ENCODE measurements at regions not wholly inside any gene's neighbourhood (a gene's known extent, or its start where the extent isn't known, plus 50 kb on each side); places are given as distances from the start of the nearest gene placed in this dataset.
"Not testable (repeated sequence)": the region's sequence is repeated elsewhere in the genome, so short reads cannot be mapped to it uniquely, and the experiment has no call there.

GRCh38 chr1:115534106-115534505, 107.7 kb upstream of the VANGL1 start:
- no peak for DNase-seq

DNA sequence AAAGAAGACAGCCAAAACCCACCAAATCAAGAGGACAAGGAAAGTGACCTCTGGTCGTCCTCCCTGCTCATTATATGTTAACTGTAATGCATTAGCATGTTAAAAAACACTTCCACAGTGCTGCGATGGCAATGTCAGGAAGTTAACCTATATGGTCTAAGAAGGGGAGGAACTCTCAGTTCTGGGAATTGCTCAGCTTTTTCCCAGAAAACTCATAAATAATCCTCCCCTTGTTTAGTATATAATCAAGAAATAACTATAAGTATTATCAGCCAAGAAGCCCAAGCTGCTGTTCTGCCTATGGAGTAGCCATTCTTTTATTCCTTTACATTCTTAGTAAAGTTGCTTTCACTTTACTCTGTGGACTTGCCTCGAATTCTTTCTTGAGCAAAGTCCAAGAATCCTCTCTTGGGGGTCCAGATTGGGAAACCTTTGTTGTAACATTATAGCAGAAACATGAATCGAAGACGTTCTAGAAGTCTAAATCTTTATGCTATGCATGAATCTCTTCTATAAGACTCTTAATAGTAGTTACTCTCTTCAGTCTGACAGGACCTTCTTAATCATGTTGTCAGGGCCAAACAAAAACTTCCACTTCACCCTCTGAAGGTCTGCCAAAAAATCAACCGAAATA, 110.0 kb upstream of the VANGL1 start:
- DNase-seq: no peak

GRCh38 chr1:115530407-115530806, 111.4 kb upstream of the VANGL1 start:
- no peak for DNase-seq

DNA sequence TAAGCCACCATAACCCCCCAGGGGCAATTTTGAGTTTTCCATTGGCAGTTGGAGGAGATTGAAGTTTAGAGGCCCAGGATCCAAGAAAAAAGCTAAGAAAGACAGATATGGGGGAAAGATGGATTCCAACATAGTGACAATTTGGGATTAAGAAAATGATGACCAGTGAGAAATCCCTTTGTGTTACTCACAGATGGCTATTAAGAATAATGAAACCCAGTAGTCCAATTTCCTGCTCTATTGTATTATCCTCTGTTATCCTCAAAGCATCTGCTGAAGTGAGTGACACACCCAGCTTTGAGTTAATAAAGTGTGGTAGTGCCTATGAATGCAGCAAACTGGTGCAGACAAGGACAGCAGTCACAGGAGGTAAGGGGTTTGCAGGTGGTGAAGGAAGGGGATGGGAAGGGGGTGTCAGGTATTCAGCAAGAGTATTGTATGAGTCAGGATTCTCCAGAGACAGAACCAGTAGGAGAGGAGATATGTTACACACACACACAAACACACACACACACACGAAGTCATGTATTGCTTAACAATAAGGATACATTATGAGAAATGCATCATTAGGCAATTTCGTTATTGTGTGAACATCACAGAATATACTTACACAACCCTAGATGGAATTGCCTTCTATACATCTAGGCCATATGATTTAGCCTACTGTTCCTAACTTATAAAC, 112.4 kb upstream of the VANGL1 start:
- no peak for DNase-seq

- not testable (repeated sequence) for DNase-seq
Observed at GRCh38 chr1:115528336-115528735, 113.4 kb upstream of the VANGL1 start.

- DNase-seq: no peak
Observed at GRCh38 chr1:115527746-115528145, 114.0 kb upstream of the VANGL1 start.

DNA sequence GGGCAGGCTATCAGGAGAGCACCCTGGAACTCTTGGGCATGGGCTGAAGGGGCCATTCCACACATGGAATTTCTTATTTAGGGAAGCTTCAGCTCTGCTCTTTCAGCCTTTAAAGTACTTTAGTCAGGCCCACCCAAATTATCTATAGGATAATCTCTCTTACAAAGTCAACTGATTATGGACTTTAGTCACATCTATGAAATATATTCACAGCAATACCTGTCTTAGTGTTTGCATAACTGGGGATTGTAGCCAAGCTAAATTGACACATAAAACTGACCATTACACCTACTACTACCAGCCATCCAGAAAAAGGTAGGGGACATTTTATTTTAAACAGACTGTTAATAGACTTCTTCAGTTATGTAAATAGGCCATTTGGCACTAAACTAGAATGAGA, 114.9 kb upstream of the VANGL1 start:
- DNase-seq: no peak

GRCh38 chr1:115524236-115524635, 117.5 kb upstream of the VANGL1 start:
- no peak for DNase-seq

GRCh38 chr1:115522386-115522785, 119.4 kb upstream of the VANGL1 start:
- no peak for DNase-seq

- no peak for DNase-seq
Observed at GRCh38 chr1:115515270-115515669, 126.5 kb upstream of the VANGL1 start.

DNA sequence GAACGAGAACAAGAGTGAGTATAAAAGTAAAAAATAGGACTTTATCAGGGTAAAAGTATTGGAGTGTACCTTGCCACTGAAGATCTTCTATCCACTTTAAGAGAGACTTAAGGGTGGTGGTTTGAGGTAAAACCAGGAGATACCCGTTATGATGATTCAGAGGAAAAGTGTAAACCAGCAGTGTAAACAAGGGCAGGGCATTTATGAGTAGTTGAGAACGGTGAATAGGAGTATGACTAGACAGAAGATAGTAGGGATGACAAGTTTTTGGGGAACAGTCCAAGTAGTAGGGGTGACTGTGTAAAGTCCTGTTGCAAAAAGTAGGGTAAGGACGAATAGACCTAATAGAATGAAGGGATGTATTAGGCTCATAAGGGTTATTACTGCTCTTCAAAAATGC, 131.5 kb upstream of the VANGL1 start:
- not testable (repeated sequence) for DNase-seq

GRCh38 chr1:115507901-115508300, 133.9 kb upstream of the VANGL1 start:
- DNase-seq: no peak

DNA sequence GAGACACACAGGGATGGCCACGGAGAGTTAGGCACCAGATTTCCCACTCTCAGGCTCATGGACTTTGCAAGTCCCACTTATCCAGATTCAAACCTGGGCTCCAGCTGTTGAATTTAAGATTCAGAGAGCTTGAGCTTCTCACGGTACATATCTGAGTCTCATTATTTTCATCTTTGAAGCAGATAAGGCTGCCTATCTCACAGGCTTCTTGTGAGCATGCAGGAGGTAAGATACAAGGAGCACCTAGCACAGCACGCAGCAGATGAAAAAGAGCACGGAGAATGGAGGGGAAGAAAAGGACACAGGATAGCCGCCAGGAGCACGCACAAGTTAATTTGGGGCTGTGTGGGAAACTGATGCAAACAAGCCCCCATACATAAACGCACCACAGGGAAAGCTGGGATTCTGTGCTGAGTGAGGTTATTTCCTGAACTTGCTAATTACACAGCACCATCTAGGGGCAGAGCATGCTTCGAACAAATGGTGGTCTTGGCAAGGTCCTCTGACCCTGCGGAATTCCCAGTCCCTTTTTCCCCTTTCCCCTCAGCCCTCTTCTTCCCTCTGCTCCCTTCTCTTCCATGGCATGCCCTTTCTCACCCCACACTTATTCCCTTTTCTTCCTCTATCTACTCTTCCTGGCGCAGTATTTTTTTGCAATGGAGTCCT, 134.7 kb upstream of the VANGL1 start:
- no peak for DNase-seq

GRCh38 chr1:115506518-115506917, 135.3 kb upstream of the VANGL1 start:
- no peak for DNase-seq

GRCh38 chr1:115505148-115505571, 136.6 kb upstream of the VANGL1 start:
- DNase-seq: no peak

DNA sequence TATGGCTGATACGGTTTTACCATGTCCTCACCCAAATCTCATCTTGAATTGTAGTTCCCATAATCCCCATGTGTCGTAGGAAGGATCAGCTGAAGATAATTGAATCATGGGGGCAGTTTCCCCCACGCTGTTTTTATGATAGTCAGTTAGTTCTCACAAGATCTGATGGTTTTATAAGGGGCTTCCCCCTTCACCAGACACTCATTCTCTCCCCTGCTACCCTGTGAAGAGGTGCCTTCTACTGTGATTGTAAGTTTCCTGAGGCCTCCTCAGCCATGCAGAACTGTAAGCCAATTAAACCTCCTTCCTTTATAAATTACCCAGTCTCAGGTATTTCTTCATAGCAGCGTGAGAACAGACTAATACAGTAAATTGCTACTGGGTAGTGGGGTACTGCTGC, 139.6 kb upstream of the VANGL1 start:
- DNase-seq: not testable (repeated sequence)

- no peak for DNase-seq
Observed at GRCh38 chr1:115501476-115501875, 140.3 kb upstream of the VANGL1 start.

DNA sequence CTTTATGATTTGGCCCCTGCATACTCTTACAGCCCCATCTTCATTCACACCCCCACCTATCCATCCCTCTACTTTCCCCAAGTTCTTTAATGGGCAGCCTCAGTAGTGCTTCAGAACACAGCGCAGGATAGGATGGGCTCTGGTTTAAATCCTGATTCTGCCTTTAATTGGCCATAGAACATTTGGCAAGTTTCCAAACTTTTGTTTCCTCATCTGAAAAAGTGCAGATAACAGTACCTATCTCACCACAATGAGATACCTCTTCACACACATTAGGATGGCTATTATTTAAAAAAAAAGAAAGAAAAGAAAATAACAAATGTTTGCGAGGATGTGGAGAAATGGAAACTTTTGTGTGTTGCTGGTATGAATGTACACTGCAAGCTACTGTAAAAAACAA, 142.5 kb upstream of the VANGL1 start:
- DNase-seq: no peak

GRCh38 chr1:115496904-115497527, 144.8 kb upstream of the VANGL1 start:
- no peak for DNase-seq

DNA sequence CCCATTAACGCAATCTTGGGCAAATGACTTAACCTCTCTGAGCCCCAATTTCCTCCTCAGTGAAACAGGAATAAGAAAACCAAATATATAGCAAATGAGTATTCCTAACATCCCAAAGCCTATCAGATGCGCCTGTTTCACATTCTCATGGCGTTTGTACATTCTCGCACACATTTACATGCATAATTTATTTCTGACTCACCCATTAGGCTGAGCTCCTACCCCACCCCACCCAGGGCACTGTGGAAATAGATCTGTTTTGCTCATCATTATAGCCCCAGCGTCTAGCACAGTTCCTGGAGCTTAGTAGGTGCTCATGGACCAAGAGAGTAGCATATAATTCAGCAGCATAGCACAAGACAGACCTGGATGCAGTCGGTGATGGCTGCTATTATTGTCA, 146.1 kb upstream of the VANGL1 start:
- no peak for DNase-seq

- no peak for DNase-seq
Observed at GRCh38 chr1:115495111-115495510, 146.7 kb upstream of the VANGL1 start.

DNA sequence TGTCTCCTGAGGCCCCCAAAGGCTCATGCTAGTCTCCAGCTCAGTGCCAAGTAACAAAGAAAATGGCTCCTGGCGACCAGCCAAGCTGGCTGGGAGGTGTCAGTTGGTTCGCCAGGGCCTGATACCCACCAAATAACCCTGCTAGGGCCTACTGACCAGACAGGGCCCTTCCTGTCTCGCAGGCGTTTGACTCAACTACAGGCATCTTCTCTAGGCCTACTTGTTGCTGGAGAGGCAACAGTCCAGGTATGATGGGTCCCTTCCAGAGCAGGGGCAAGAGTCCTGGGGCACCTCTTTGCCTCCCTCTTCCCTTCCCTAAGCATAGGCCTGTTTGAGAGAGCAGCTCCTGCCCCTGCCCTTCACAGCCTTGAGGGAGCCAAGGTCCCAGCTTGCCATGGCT, 147.9 kb upstream of the VANGL1 start:
- no peak for DNase-seq
